NB4 (cell line): ENCODE measurements at regions not wholly inside any gene's neighbourhood (a gene's known extent, or its start where the extent isn't known, plus 50 kb on each side); places are given as distances from the start of the nearest gene placed in this dataset.

Source experiments
- DNase-seq: peaks from one replicate; pipeline ENCODE4 v3.0.0; 2010; ENCODE audit warnings: low read depth
- H3K4me3 ChIP-seq: one replicate; pipeline ENCODE4 v1.5.1; 2011; ENCODE audit warnings: mild to moderate bottlenecking, low read depth, low read length, moderate library complexity
- MYC ChIP-seq: IDR thresholded peaks from 2 replicates; pipeline ENCODE4 v1.6.1; 2011; ENCODE audit warnings: low read depth, low read length
- POLR2A ChIP-seq: IDR thresholded peaks from 2 replicates; pipeline ENCODE4 v1.6.1; 2011; ENCODE audit warnings: mild to moderate bottlenecking; ENCODE audit not compliant: insufficient read length; ENCODE audit errors: extremely low read depth
- TF ChIP-seq, protein P1 (sequence below): IDR thresholded peaks from 2 replicates; pipeline ENCODE4 v1.6.1; 2011; ENCODE audit warnings: low read depth, low read length
- TF ChIP-seq, protein P2 (sequence below): IDR thresholded peaks from one replicate; pipeline ENCODE4 v1.5.1; 2012; ENCODE audit warnings: low read depth, low read length

DNA sequence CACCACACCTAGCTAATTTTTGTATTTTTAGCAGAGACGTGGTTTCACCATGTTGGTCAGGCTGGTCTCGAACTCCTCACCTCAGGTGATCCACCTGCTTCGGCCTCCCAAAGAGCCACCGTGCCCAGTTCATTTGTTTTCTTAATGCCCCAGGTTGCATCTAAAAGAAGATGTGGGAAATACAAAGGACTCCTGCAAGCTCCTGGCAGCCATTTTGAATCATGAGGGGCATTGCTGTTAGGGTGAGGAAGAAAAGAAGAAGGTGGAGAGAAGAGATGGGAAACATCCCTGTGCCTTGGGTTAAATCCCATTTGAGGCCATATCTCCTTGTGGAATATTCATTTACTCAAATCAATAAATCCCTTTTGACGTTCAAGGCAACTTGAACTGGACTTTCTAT lies 365.3 kb upstream of the ERCC4 start:
- TF ChIP-seq, protein P1, sequence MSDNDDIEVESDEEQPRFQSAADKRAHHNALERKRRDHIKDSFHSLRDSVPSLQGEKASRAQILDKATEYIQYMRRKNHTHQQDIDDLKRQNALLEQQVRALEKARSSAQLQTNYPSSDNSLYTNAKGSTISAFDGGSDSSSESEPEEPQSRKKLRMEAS: no peak
- TF ChIP-seq POLR2A (no peak), MYC (no peak)
- TF ChIP-seq, protein P2, sequence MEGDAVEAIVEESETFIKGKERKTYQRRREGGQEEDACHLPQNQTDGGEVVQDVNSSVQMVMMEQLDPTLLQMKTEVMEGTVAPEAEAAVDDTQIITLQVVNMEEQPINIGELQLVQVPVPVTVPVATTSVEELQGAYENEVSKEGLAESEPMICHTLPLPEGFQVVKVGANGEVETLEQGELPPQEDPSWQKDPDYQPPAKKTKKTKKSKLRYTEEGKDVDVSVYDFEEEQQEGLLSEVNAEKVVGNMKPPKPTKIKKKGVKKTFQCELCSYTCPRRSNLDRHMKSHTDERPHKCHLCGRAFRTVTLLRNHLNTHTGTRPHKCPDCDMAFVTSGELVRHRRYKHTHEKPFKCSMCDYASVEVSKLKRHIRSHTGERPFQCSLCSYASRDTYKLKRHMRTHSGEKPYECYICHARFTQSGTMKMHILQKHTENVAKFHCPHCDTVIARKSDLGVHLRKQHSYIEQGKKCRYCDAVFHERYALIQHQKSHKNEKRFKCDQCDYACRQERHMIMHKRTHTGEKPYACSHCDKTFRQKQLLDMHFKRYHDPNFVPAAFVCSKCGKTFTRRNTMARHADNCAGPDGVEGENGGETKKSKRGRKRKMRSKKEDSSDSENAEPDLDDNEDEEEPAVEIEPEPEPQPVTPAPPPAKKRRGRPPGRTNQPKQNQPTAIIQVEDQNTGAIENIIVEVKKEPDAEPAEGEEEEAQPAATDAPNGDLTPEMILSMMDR: no peak
- no peak overlapping the region for H3K4me3 ChIP-seq
- no peak for DNase-seq

DNA sequence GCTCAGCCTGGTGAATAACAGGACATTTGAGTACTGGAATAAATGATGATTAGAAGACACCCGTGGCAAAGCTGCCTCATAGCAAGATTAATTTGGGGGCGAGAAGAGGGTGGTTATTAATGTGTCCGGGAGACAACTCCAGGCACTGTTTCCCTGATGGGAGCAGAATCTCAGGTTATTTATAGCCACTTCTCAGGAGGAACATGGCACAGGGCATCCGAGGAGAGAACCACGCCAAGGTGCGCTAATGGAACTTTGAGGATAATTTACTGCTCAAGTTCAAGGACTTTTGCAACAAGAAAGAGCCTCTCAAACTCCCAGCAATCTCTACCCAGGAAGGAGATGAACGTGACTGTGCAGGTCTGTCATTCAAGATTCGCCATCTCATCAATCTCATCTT lies 362.5 kb upstream of the ERCC4 start:
- DNase-seq: no peak
- no peak overlapping the region for H3K4me3 ChIP-seq
- TF ChIP-seq, protein P1: no peak
- no peak for TF ChIP-seq POLR2A
- TF ChIP-seq MYC: no peak
- TF ChIP-seq, protein P2: no peak

DNA sequence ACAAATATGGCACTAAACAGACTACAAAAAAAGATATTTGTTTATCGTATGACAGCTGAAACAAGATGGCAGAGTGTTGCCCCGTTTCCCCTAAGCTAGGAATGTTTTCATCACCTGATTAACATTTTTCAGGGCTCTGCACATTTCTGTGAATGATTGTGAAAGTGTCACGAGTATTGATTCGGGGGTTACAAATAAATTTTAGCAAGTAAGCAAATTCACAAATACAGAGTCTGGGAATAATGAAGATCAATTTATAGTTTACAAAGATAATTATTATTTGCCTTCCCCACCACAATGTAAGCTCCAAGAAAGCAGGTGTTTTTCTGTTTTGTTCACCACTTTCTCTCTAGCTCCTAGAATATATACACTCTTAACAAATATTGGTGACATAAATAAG lies 361.2 kb upstream of the ERCC4 start:
- no peak for TF ChIP-seq MYC
- no peak for TF ChIP-seq POLR2A
- TF ChIP-seq, protein P1: no peak
- TF ChIP-seq, protein P2: no peak
- DNase-seq: no peak
- no peak overlapping the region for H3K4me3 ChIP-seq

DNA sequence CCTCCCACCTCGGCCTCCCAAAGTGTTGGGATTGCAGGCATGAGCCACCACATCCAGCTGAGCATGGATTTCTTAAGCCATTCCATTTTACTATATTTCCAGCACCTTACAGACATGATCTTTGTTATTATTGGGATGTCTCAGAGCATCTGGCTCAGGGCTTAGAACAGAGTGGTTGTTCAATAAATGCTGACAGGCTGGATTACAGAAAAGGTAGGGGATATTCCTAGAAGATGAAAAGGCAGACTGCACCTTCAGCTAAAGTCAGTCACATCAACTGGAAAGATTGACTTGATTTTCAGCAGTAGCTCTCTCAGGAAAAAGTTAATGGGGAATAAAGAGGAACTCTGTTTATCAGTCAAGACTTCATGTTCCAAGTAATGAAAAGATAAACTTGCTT lies 360.3 kb upstream of the ERCC4 start:
- no peak for DNase-seq
- TF ChIP-seq, protein P2: no peak
- TF ChIP-seq POLR2A: no peak
- no peak for TF ChIP-seq MYC
- TF ChIP-seq, protein P1: no peak
- no peak overlapping the region for H3K4me3 ChIP-seq

DNA sequence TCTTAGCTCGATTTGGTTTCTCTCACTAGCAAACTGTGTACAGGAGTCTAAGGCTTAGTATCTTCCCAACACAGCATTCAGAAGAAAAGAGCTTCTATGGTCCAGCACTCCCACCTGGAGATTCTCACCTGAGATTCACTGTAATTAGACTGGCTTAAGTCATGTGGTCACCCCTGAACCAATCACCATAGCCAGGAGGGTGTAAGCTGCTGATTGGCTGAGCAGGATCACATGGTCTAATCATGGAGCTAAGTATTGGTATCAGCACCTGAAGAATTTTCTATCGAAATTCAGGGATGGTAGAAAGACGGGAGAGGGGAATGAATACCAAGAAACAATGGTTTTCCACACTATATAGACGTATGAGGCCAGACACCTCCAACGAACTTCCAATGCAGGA lies 359.8 kb upstream of the ERCC4 start:
- DNase-seq: no peak
- H3K4me3 ChIP-seq: no peak overlapping the region
- TF ChIP-seq, protein P1: no peak
- TF ChIP-seq POLR2A: no peak
- TF ChIP-seq, protein P2: no peak
- no peak for TF ChIP-seq MYC
